ENCODE measurements at regions not wholly inside any gene's neighbourhood (a gene's known extent, or its start where the extent isn't known, plus 50 kb on each side); places are given as distances from the start of the nearest gene placed in this dataset.

GRCh38 chr5:18496041-18496440, 861.8 kb downstream of the TAF11L14 start:
- TF ChIP-seq CTCF (IDR thresholded peaks at IDR 0.05; ENCODE audit: control extremely low read depth, extremely low read depth), result no peak

GRCh38 chr5:18497089-18497488, 862.8 kb downstream of the TAF11L14 start:
- no peaks in the 10 kb centered on the region for H3K4me1 ChIP-seq (ENCODE audit: control insufficient read depth in 5 of 5, insufficient read depth in 5 of 5, low read length in 5 of 5)
- no peak overlapping the region for H3K4me3 ChIP-seq
- no peaks in the 10 kb centered on the region for H3K36me3 ChIP-seq (ENCODE audit: control insufficient read depth in 4 of 4, insufficient read depth in 4 of 4, low read length in 4 of 4)
- DNase-seq (no peak), ATAC-seq (ENCODE audit: insufficient read depth, low FRiP score) (no peak)
- peaks cover 0 to 2% (median under 1%) of the 10 kb centered on the region in 4 donors for H3K9me3 ChIP-seq (ENCODE audit: control insufficient read depth in 4 of 4, insufficient read depth in 3 of 4, low read length in 3 of 4)
- no peak for TF ChIP-seq CTCF (IDR thresholded peaks at IDR 0.05; ENCODE audit: control extremely low read depth, extremely low read depth)
- no peaks in the 10 kb centered on the region for H3K27me3 ChIP-seq (ENCODE audit: control insufficient read depth in 3 of 3, insufficient read depth in 3 of 3, low read length in 2 of 3)
- no peak overlapping the region for H3K27ac ChIP-seq (ENCODE audit: low read depth in 1 of 2, low read length in 1 of 2)
- 73 to 86% methylated on average over 2 of the region's 2 CpGs for WGBS, 2 donors
- no peak overlapping the region for H3K9ac ChIP-seq (ENCODE audit: insufficient read depth in 1 of 2, low read length in 2 of 2)

More at GRCh38 chr5:18496041-18496440, 861.8 kb downstream of the TAF11L14 start:
- Histone ChIP-seq H3K27me3 (ENCODE audit: control insufficient read depth in 3 of 3, insufficient read depth in 3 of 3, low read length in 2 of 3) (no peaks in the 10 kb centered on the region), H3K4me3 (no peak overlapping the region), H3K9ac (ENCODE audit: insufficient read depth in 1 of 2, low read length in 2 of 2) (no peak overlapping the region), H3K9me3 (ENCODE audit: control insufficient read depth in 4 of 4, insufficient read depth in 3 of 4, low read length in 3 of 4) (peaks cover 0 to 2% (median 0%) of the 10 kb centered on the region in 4 donors), H3K36me3 (ENCODE audit: control insufficient read depth in 4 of 4, insufficient read depth in 4 of 4, low read length in 4 of 4) (no peaks in the 10 kb centered on the region), H3K27ac (ENCODE audit: low read depth in 1 of 2, low read length in 1 of 2) (no peak overlapping the region), H3K4me1 (ENCODE audit: control insufficient read depth in 5 of 5, insufficient read depth in 5 of 5, low read length in 5 of 5) (no peaks in the 10 kb centered on the region)
- ATAC-seq (ENCODE audit: insufficient read depth, low FRiP score), result no peak
- no peak for DNase-seq

- no peak overlapping the region for H3K4me3 ChIP-seq
- DNase-seq (no peak), ATAC-seq (ENCODE audit: insufficient read depth, low FRiP score) (no peak)
- no peaks in the 10 kb centered on the region for H3K27me3 ChIP-seq (ENCODE audit: control insufficient read depth in 3 of 3, insufficient read depth in 3 of 3, low read length in 2 of 3)
- no peaks in the 10 kb centered on the region for H3K4me1 ChIP-seq (ENCODE audit: control insufficient read depth in 5 of 5, insufficient read depth in 5 of 5, low read length in 5 of 5)
- H3K9me3 ChIP-seq (ENCODE audit: control insufficient read depth in 4 of 4, insufficient read depth in 3 of 4, low read length in 3 of 4), result peaks cover 0 to 3% (median 0%) of the 10 kb centered on the region in 4 donors
- no peak overlapping the region for H3K9ac ChIP-seq (ENCODE audit: insufficient read depth in 1 of 2, low read length in 2 of 2)
- H3K36me3 ChIP-seq (ENCODE audit: control insufficient read depth in 4 of 4, insufficient read depth in 4 of 4, low read length in 4 of 4), result no peaks in the 10 kb centered on the region
- 88 to 93% methylated on average over 4 of the region's 4 CpGs for WGBS, 2 donors
- TF ChIP-seq CTCF (IDR thresholded peaks at IDR 0.05; ENCODE audit: control extremely low read depth, extremely low read depth), result no peak
- no peak overlapping the region for H3K27ac ChIP-seq (ENCODE audit: low read depth in 1 of 2, low read length in 1 of 2)
These were observed 869.6 kb downstream of the TAF11L14 start for GRCh38 chr5:18503797-18504328.

GRCh38 chr5:18507114-18507513, 872.9 kb downstream of the TAF11L14 start:
- no peaks in the 10 kb centered on the region for H3K4me1 ChIP-seq (ENCODE audit: control insufficient read depth in 5 of 5, insufficient read depth in 5 of 5, low read length in 5 of 5)
- H3K36me3 ChIP-seq (ENCODE audit: control insufficient read depth in 4 of 4, insufficient read depth in 4 of 4, low read length in 4 of 4), result no peaks in the 10 kb centered on the region
- no peak for ATAC-seq (ENCODE audit: insufficient read depth, low FRiP score)
- no peak for TF ChIP-seq CTCF (IDR thresholded peaks at IDR 0.05; ENCODE audit: control extremely low read depth, extremely low read depth)
- peaks cover 0 to 2% (median 0%) of the 10 kb centered on the region in 4 donors for H3K9me3 ChIP-seq (ENCODE audit: control insufficient read depth in 4 of 4, insufficient read depth in 3 of 4, low read length in 3 of 4)
- H3K27me3 ChIP-seq (ENCODE audit: control insufficient read depth in 3 of 3, insufficient read depth in 3 of 3, low read length in 2 of 3), result no peaks in the 10 kb centered on the region
- no peak overlapping the region for H3K27ac ChIP-seq (ENCODE audit: low read depth in 1 of 2, low read length in 1 of 2)
- 52 to 88% methylated on average over 1 of the region's 1 CpG for WGBS, 2 donors
- no peak overlapping the region for H3K4me3 ChIP-seq
- H3K9ac ChIP-seq (ENCODE audit: insufficient read depth in 1 of 2, low read length in 2 of 2), result no peak overlapping the region
- DNase-seq, result no peak
